ENCODE measurements at regions not wholly inside any gene's neighbourhood (a gene's known extent, or its start where the extent isn't known, plus 50 kb on each side); places are given as distances from the start of the nearest gene placed in this dataset.

- ChIA-PET CTCF (no interaction called here), POLR2A (no interaction called here)
- DNase-seq (ENCODE audit: extremely low spot score): no peak
These were observed 59.9 kb downstream of the HTR1B start for GRCh38 chr6:77403424-77403823.

GRCh38 chr6:77401231-77401630 lies 62.1 kb downstream of the HTR1B start:
- no peak for DNase-seq (ENCODE audit: extremely low spot score)
- TF ChIP-seq SP1 (IDR thresholded peaks at IDR 0.05): no peak
- TF ChIP-seq SUZ12 (IDR thresholded peaks at IDR 0.05): no peak
- no peak for TF ChIP-seq BHLHE40 (IDR thresholded peaks at IDR 0.05; ENCODE audit: borderline replicate concordance)
- TF ChIP-seq, protein P1, sequence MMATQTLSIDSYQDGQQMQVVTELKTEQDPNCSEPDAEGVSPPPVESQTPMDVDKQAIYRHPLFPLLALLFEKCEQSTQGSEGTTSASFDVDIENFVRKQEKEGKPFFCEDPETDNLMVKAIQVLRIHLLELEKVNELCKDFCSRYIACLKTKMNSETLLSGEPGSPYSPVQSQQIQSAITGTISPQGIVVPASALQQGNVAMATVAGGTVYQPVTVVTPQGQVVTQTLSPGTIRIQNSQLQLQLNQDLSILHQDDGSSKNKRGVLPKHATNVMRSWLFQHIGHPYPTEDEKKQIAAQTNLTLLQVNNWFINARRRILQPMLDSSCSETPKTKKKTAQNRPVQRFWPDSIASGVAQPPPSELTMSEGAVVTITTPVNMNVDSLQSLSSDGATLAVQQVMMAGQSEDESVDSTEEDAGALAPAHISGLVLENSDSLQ (IDR thresholded peaks at IDR 0.05): no peak
- TF ChIP-seq LEF1 (IDR thresholded peaks at IDR 0.05; ENCODE audit: borderline replicate concordance): no peak
- TF ChIP-seq FOXK2 (IDR thresholded peaks at IDR 0.05): no peak
- no peak for TF ChIP-seq HDGF (IDR thresholded peaks at IDR 0.05; ENCODE audit: borderline replicate concordance)
- TF ChIP-seq TARDBP (IDR thresholded peaks at IDR 0.05): no peak
- no peak for TF ChIP-seq FOXA1 (IDR thresholded peaks at IDR 0.05)
- TF ChIP-seq CTBP1 (IDR thresholded peaks at IDR 0.05; ENCODE audit: borderline replicate concordance): no peak
- no peak for TF ChIP-seq ARNT (IDR thresholded peaks at IDR 0.05)
- no peak for TF ChIP-seq ELF4 (IDR thresholded peaks at IDR 0.05)
- no peak for TF ChIP-seq FOXM1 (IDR thresholded peaks at IDR 0.05; ENCODE audit: borderline replicate concordance)
- TF ChIP-seq ZNF384 (IDR thresholded peaks at IDR 0.05): no peak
- POLR2A ChIA-PET: no interaction called here
- CTCF ChIA-PET: interaction anchor here (0.6 kb wide), 1 partner anchor 67 kb away, joined by 4 read pairs; no protein-coding TSS in a partner anchor

More at GRCh38 chr6:77403424-77403823, 59.9 kb downstream of the HTR1B start:
- no peak for TF ChIP-seq FOXK2 (IDR thresholded peaks at IDR 0.05)
- TF ChIP-seq FOXA1 (IDR thresholded peaks at IDR 0.05): no peak
- TF ChIP-seq SP1 (IDR thresholded peaks at IDR 0.05): no peak
- TF ChIP-seq TARDBP (IDR thresholded peaks at IDR 0.05): no peak
- TF ChIP-seq CTBP1 (IDR thresholded peaks at IDR 0.05; ENCODE audit: borderline replicate concordance): no peak
- TF ChIP-seq L3MBTL2 (conservative IDR thresholded peaks at IDR 0.05): no peak
- TF ChIP-seq NFRKB (IDR thresholded peaks at IDR 0.05): no peak
- TF ChIP-seq ELF4 (IDR thresholded peaks at IDR 0.05): no peak
- TF ChIP-seq BHLHE40 (IDR thresholded peaks at IDR 0.05; ENCODE audit: borderline replicate concordance): no peak
- no peak for TF ChIP-seq ZNF384 (IDR thresholded peaks at IDR 0.05)
- TF ChIP-seq, protein P1 (IDR thresholded peaks at IDR 0.05): no peak
- no peak for TF ChIP-seq HDGF (IDR thresholded peaks at IDR 0.05; ENCODE audit: borderline replicate concordance)
- no peak for TF ChIP-seq SUZ12 (IDR thresholded peaks at IDR 0.05)
- TF ChIP-seq ARNT (IDR thresholded peaks at IDR 0.05): no peak
- TF ChIP-seq FOXM1 (IDR thresholded peaks at IDR 0.05; ENCODE audit: borderline replicate concordance): no peak
- no peak for TF ChIP-seq LEF1 (IDR thresholded peaks at IDR 0.05; ENCODE audit: borderline replicate concordance)

DNA sequence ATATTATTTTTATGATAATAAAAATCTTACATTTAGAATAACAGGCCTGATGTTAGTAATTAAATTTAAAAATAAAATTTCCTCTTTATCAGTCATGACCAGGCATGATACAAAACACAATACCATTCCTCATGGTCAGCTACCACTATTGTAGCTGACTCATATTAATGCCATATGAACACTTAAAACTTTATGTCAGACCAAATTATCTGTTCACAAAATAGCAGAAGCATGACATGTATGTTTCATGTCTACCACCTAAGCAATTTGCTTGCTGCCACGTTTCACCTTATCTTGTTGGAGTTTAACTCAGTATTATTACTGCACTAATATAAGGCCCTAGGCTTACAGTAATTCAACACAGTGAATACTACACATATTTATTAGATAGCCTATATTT lies 65.7 kb downstream of the HTR1B start:
- CTCF ChIA-PET: no interaction called here
- POLR2A ChIA-PET: no interaction called here
- DNase-seq (ENCODE audit: extremely low spot score): no peak
- TF ChIP-seq LEF1 (IDR thresholded peaks at IDR 0.05; ENCODE audit: borderline replicate concordance): no peak
- no peak for TF ChIP-seq CTBP1 (IDR thresholded peaks at IDR 0.05; ENCODE audit: borderline replicate concordance)
- no peak for TF ChIP-seq ZNF384 (IDR thresholded peaks at IDR 0.05)
- no peak for TF ChIP-seq L3MBTL2 (conservative IDR thresholded peaks at IDR 0.05)

DNA sequence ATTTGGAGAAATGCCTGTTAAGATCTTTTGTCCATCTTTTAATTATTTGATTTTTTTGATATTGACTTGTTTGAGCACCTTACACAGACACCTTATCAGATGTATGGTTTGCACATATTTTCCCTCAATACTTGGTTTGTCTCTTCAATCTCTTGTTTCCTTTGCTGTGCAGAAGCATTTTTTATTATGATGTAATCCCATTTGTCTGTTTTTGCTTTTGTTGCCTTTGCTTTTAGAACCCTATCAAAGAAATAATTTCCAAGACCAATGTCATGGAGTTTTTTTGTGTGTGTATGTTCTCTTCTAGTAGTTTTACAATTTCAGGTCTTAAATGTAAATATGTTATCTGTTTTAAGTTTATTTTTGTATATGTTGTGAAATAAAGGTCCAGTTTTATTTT lies 73.9 kb downstream of the HTR1B start:
- no peak for DNase-seq (ENCODE audit: extremely low spot score)
- POLR2A ChIA-PET: no interaction called here
- TF ChIP-seq ZNF384 (IDR thresholded peaks at IDR 0.05) (no peak), CTBP1 (IDR thresholded peaks at IDR 0.05; ENCODE audit: borderline replicate concordance) (no peak), NFRKB (IDR thresholded peaks at IDR 0.05) (no peak), ARNT (IDR thresholded peaks at IDR 0.05) (no peak), TARDBP (IDR thresholded peaks at IDR 0.05) (no peak), SP1 (IDR thresholded peaks at IDR 0.05) (no peak)
- TF ChIP-seq, protein P1 (IDR thresholded peaks at IDR 0.05): no peak
- CTCF ChIA-PET: no interaction called here

DNA sequence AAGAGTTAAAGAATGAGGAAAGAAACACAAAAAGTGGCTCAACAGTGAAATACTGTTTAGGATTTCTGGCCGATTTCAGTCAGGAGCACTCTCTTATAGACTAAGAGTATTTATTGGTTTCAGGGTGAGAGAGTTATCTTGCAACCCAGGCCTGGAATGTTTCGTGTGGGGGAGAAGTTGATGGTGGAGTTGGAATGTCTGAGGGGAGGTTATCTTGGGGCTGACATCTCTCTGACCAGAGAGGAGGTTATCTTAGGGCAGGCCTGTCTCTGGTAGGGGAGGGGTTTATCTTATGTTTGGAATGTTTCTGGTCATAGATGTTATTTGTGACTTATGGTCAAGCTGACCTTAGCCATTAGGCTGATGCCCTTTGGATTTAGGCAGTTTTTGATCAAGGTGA lies 80.3 kb downstream of the HTR1B start:
- TF ChIP-seq NFRKB (IDR thresholded peaks at IDR 0.05) (no peak), FOXK2 (IDR thresholded peaks at IDR 0.05) (no peak), SUZ12 (IDR thresholded peaks at IDR 0.05) (no peak), FOXA1 (IDR thresholded peaks at IDR 0.05) (no peak), ELF4 (IDR thresholded peaks at IDR 0.05) (no peak), LEF1 (IDR thresholded peaks at IDR 0.05; ENCODE audit: borderline replicate concordance) (no peak), ZNF384 (IDR thresholded peaks at IDR 0.05) (no peak), SP1 (IDR thresholded peaks at IDR 0.05) (no peak), FOXM1 (IDR thresholded peaks at IDR 0.05; ENCODE audit: borderline replicate concordance) (no peak)
- TF ChIP-seq, protein P1 (IDR thresholded peaks at IDR 0.05): no peak
- POLR2A ChIA-PET: no interaction called here
- CTCF ChIA-PET: no interaction called here

GRCh38 chr6:77373955-77374354 lies 89.3 kb downstream of the HTR1B start:
- POLR2A ChIA-PET: no interaction called here
- no peak for DNase-seq (ENCODE audit: extremely low spot score)
- CTCF ChIA-PET: interaction anchor here (0.5 kb wide), 1 partner anchor 1375 kb away, joined by 3 read pairs; no protein-coding TSS in a partner anchor
- TF ChIP-seq ARNT (IDR thresholded peaks at IDR 0.05) (no peak), BHLHE40 (IDR thresholded peaks at IDR 0.05; ENCODE audit: borderline replicate concordance) (no peak), FOXM1 (IDR thresholded peaks at IDR 0.05; ENCODE audit: borderline replicate concordance) (no peak), HDGF (IDR thresholded peaks at IDR 0.05; ENCODE audit: borderline replicate concordance) (no peak), L3MBTL2 (conservative IDR thresholded peaks at IDR 0.05) (no peak), SP1 (IDR thresholded peaks at IDR 0.05) (no peak), NFRKB (IDR thresholded peaks at IDR 0.05) (no peak), SUZ12 (IDR thresholded peaks at IDR 0.05) (no peak), ELF4 (IDR thresholded peaks at IDR 0.05) (no peak), CTBP1 (IDR thresholded peaks at IDR 0.05; ENCODE audit: borderline replicate concordance) (no peak), ZNF384 (IDR thresholded peaks at IDR 0.05) (no peak), LEF1 (IDR thresholded peaks at IDR 0.05; ENCODE audit: borderline replicate concordance) (no peak)
- TF ChIP-seq, protein P1 (IDR thresholded peaks at IDR 0.05): no peak

More for the DNA sequence above, 80.3 kb downstream of the HTR1B start:
- no peak for DNase-seq (ENCODE audit: extremely low spot score)

All from HEK293T (cell line).